ENCODE measurements at regions not wholly inside any gene's neighbourhood (a gene's known extent, or its start where the extent isn't known, plus 50 kb on each side); places are given as distances from the start of the nearest gene placed in this dataset.

DNA sequence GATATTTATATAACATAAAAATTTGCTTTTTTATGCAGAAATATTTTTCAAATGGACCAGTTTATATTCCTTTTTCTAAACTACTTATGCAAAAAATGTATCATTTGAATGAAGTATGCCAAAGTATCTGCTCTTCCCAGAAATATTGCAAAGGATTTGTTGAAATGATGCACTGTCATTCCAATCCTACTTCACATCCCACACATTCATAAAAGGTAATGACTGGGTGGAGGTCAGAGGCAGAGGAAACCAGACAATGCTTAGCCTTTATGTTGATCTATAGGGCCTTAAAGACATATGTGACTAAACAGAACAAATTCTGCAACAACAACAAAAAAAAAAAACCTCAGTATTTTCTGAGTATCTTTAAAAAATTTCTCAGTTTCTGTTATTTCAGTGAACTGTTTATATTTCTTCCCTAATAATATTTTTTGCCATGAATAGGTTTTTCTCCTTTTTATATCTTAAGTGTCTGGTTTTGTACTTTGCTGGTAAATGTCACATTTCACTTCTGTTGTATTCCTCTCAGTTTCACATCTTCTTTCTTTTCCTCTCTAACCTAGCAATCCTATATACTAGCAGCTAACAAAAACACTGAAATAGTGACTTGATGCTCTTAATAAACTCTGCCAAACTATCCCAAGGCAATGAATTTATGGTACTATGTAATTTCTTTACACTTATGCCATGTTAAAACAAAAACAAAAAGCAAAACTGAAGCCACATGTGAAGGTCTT lies 374.1 kb downstream of the BCKDHB start:
- DNase-seq = no peak

DNA sequence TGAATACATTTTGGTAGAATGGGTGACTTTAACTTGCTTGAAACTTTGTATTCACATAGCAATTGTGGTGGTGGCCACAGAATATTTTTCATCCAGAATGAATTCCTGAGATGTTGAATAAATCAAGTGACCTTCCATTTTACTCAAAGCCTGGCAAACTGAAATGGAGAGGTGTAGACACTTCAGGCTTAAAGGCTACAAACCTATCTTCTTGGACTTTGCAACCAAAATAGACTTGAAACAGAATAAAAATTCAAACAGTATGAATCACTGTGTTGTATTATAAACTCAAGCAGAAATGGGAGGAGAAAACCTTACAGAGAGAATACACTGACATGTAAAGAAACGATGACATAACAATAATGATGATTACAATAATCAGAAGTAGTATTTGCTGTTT lies 371.6 kb downstream of the BCKDHB start:
- DNase-seq = no peak

- DNase-seq = no peak
These were observed 371.1 kb downstream of the BCKDHB start for GRCh38 chr6:80477591-80477990.

DNA sequence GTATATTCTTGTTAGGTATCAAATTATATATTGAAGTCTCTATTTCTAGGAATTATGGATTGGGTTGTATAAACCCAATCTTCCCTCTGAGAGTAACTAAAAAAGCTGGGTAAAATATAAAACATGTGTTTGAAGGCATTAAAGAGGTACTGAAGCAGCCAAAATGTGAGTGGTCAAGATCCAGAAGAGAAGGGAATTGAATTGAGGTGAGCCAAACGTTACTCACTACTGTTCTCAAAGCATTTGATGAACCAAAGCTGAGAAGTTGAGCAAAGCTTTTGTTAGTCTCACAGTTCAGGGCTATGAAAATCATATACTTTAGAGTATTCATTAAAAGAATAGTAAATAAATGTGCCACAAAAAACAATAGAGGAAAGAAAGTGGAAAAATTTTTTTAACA lies 365.8 kb downstream of the BCKDHB start:
- no peak for DNase-seq

DNA sequence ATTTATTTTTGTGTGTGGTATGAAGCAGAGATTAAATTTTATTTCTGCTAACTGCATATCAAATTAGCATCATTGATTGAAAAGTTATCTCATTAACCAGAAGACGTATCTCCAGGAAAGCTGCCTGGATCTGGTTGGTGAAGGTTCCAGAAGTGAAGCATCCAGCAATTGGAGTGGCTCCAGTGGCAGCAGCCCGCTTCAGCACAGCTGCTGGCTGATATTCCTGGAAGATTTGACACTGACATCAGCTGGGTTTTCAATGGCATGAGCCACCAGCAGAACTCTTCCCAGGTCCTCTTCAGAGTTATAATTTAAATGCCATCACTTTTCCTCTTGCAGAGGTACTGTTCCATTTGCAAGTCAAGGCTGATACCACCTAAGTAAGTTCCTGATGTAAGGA lies 363.5 kb downstream of the BCKDHB start:
- DNase-seq = no peak

GRCh38 chr6:80468398-80468797 lies 361.9 kb downstream of the BCKDHB start:
- DNase-seq = no peak

- DNase-seq = no peak
These were observed 360.9 kb downstream of the BCKDHB start for GRCh38 chr6:80467408-80467807.

DNA sequence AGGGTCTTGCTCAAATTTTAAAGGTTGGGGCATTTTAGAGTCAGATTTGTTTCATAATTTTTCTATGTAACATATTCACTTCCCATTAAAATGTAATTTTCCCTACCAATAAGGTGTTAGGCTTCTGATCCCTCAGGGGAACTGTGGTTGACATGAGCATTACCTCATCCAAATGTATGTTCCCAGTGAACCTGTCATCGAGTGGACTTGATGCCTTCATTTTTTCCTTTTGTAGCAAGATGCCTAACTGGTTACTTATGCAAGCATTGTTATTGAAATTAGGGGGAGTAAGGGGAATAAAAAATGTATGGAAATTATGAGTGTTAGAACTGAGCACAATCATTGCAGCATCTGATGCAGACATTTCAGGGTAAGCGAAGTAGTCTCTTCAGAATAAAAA lies 360.5 kb downstream of the BCKDHB start:
- DNase-seq = no peak

DNA sequence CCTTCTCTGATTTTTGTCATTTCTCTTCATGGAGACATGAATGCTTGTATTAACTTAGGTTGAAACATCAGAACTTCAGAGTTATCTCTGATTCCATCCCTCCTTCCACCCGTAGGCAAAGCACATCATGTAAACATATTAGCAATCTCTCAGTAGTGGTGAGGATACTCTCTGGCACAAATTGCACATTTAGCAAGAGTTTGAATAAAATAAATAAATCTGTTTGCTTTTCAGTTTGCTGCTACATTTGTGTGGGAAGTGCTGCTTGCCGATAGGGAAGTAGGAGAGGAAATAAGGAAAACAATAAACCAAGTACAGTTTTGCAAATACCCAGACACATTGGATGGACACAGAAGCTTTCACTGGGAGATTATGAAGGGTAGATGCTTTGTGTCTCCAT lies 359.0 kb downstream of the BCKDHB start:
- no peak for DNase-seq

DNA sequence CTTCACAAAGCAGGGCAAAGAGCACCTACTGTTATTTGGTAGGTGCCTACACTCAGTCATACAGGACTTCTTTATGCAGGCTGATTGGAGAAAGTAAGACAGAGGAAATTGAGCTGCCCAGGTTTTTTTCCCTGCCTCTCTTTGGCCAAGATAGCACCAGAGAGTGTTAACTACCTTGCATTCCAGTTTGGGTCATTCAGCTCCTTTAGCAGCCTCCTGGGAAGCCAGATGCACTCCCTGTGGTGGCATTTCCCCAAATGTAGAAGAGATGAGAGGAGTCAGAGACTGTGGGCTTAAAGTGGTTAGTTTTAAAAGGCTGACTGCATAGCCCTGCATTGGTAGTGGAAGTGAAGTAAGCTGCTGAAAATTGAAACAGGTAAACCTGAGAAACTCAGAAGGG lies 358.4 kb downstream of the BCKDHB start:
- DNase-seq = no peak

DNA sequence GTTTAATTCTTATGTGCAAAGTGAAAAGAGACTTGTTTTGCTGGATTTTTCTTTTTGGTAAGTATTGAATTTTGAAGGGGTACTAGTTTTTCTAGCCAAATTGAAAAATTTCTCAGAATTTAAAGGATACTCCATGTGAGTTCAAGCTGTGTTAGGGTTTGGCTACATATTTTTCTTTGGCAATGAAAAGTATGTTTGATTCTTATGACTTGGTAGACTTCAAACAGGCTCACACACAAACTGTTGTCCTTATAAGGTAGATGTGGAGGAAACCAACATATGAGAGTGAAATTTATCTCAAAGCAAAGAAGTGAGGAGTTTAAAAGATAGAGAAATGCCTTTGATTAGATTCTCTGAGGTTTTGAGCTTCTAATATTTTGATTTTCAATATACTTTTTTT lies 356.7 kb downstream of the BCKDHB start:
- DNase-seq = no peak

GRCh38 chr6:80460257-80460865 lies 353.9 kb downstream of the BCKDHB start:
- DNase-seq = no peak

DNA sequence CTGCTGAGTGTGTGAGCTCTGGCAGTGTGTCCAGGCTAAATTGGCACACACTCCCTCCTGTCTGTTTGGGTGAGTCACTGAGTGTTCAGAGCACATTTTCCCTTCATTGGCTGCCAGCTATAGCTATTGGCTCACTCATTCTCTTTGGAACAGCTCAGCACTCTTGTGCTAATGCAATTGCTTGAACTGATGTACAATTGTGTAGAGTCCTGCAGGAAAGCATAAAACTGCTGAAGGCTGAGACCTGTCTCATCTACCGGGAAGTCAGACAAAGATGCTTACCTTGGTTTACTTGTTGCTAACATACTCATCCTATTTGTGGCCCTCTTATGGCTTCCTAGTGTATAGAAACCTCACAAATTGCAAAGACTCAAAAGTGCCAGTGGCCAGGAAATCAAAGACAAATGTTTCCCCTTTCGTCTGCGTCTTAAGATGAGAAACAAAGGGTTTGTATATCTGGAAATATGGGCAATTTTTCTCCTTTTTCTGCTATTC lies 351.0 kb downstream of the BCKDHB start:
- DNase-seq = peak in 1 of 2 donors; percentile 5

- no peak for DNase-seq
These were observed 350.4 kb downstream of the BCKDHB start for GRCh38 chr6:80456724-80457438.

DNA sequence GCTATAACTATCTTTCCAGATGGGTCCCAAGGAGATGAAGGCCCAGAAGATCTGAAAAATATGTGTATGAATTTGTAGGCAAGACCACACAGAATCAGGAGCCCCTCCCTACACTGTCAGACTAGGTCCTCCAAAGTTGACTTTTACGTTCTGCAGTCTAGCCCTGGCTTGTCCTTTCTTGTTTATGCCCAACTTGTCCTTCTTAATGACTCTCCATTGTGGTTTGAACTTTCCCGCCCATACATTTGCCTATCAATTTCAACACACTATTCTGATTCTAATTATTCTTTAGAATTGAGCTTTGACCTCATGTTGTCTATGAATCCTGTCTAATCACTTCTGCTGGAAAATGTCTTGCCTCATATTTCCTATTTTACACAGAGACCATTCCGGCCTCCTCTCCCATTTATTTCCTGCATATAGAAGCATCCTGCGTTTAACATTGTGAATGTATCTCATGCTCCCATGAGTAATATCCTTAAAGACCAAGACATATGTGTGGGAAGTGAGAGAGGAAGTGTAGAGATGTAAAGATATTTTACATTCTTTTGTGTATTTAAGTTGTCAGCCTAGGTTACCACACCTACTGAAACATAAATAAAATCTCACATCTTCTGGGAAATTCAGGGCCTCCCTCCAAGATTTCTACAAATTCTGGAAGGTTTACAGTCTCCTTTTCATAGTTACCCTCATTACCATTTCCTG lies 348.3 kb downstream of the BCKDHB start:
- DNase-seq = peak; percentile 5 to 22

DNA sequence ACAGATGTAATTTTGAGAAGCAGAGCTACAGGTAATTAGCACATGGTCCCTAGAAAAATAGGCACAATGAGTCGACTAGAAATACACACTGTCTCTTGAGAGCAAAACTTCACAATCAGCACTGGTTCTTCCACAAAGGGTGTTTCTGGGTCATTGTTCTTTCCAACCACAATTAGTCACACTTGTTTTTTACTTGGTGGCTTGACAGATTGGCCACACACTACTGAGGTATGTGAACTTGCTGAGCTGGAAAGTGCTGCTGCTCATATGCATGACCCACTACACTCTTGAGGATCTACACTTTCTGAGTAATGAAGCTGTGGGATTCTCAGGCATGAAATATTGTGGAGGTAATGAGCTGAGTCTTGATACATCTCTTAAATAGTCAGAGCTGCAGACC lies 347.7 kb downstream of the BCKDHB start:
- peak in 1 of 2 donors; percentile 5 for DNase-seq

- DNase-seq = peak; percentile 7 to 18
These were observed 343.3 kb downstream of the BCKDHB start for GRCh38 chr6:80449726-80450125.

- no peak for DNase-seq
These were observed 340.1 kb downstream of the BCKDHB start for GRCh38 chr6:80446454-80447045.

GRCh38 chr6:80445751-80446150 lies 339.3 kb downstream of the BCKDHB start:
- no peak for DNase-seq

DNA sequence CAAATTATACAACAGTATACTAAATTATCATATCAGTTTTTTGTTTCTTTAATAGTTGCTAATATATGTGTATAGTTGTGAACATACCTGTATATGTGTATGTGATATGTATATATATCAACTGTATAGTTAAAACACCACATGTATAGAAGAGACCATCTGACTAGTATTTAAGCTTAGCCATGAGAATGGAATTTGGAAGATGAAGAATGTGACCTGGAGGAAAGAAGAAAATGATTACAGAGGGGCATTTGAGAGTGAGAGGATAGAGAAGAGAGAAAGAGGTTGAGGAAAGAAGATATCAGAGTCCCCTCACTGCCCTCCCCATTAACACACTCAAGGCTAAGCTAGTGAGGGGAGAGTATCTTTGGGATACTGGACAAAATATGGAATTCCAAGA lies 335.9 kb downstream of the BCKDHB start:
- no peak for DNase-seq

DNA sequence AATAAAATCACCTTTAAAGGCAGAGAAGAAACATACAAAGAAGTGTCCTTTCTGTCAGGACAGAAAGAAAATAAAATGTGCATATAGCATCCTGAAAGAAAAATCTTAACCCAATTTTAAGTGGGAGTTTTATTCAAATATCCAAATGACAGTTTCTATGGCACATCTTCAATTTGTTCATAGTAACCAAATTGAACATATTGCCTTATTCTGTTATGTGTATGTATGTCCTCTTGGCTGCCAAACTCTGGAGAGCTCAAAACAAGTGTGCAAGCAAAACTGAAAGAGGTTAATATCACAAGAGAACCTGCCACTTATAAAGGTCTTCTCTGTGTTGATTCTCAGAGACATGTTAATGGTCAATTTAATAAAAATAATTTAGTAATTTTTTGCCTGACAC lies 334.7 kb downstream of the BCKDHB start:
- DNase-seq = no peak

DNA sequence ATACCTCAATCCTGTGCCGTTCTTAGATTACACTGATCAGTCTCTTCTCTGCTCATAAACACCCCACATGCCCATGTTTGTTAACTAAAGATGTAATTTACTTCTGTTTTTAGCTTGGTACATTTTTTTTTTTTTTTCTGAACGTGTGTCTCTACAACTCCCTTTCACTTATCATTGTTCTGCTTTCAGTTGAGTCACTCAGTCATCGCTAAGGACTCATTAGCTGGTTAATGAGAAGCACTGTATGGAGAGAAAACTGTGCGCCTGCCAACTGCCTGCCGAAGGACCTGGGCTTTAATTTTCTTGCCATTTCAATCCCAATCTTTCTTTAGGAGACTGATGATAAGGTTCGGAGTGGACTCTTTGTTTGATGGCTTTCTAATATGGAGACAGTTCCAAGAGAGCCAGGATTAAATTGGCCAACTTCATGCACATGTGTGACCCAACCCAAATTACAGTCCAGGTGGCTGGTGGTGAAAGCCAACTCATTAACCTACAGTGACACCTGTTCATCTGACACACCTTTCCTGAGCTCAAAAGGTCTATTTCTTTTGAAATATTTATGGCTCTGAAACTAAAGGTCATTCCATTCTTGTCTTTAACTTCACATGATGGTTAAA lies 334.1 kb downstream of the BCKDHB start:
- no peak for DNase-seq
